Coronary artery (tissue), 2 donors: ENCODE measurements at regions not wholly inside any gene's neighbourhood (a gene's known extent, or its start where the extent isn't known, plus 50 kb on each side); places are given as distances from the start of the nearest gene placed in this dataset.

Experiments
- DNase-seq: peaks from one replicate; pipeline ENCODE4 v3.0.0-alpha.2; 2017; ENCODE audit warnings: low spot score
- H3K27ac ChIP-seq, 2 donors: fragments of 200-600 bp; sonication (generic); one replicate each; pipeline ENCODE4 v1.5.1; 2016 to 2019
- H3K4me3 ChIP-seq: fragments of 200-600 bp; sonication (generic); 2 replicates; pipeline ENCODE4 v1.5.1; 2016; ENCODE audit warnings: mild to moderate bottlenecking, moderate library complexity
- CTCF ChIP-seq: fragments of 200-600 bp; sonication (generic); IDR thresholded peaks from one replicate; pipeline ENCODE4 v1.5.1; 2019; ENCODE audit warnings: antibody characterized with exemption

GRCh38 chr6:40131675-40132074 is 197.4 kb upstream of the MOCS1 start:
- no peak overlapping the region for H3K27ac ChIP-seq
- TF ChIP-seq CTCF, result no peak
- no peak for DNase-seq
- no peak overlapping the region for H3K4me3 ChIP-seq

- no peak overlapping the region for H3K4me3 ChIP-seq
- DNase-seq, result no peak
- TF ChIP-seq CTCF, result no peak
- no peak overlapping the region for H3K27ac ChIP-seq
Measured at GRCh38 chr6:40128127-40128526, 193.9 kb upstream of the MOCS1 start.

GRCh38 chr6:40125680-40126394 is 191.6 kb upstream of the MOCS1 start:
- Histone ChIP-seq H3K27ac (no peak overlapping the region), H3K4me3 (no peak overlapping the region)
- DNase-seq, result no peak
- TF ChIP-seq CTCF, result no peak

- TF ChIP-seq CTCF, result no peak
- no peak for DNase-seq
Measured at GRCh38 chr6:40124924-40125323, 190.7 kb upstream of the MOCS1 start.

GRCh38 chr6:40116832-40117231 is 182.6 kb upstream of the MOCS1 start:
- no peak for DNase-seq
- Histone ChIP-seq H3K27ac (no peak overlapping the region), H3K4me3 (no peak overlapping the region)
- no peak for TF ChIP-seq CTCF

More at GRCh38 chr6:40124924-40125323, 190.7 kb upstream of the MOCS1 start:
- H3K27ac ChIP-seq, result no peak overlapping the region
- H3K4me3 ChIP-seq, result no peak overlapping the region

- DNase-seq, result no peak
- no peak overlapping the region for H3K27ac ChIP-seq
- TF ChIP-seq CTCF, result no peak
- no peak overlapping the region for H3K4me3 ChIP-seq
Measured at GRCh38 chr6:40112350-40112749, 178.1 kb upstream of the MOCS1 start.

- no peak for TF ChIP-seq CTCF
- DNase-seq, result no peak
- H3K4me3 ChIP-seq, result no peak overlapping the region
- H3K27ac ChIP-seq, result no peak overlapping the region
Measured at GRCh38 chr6:40108736-40109135, 174.5 kb upstream of the MOCS1 start.
